SH-SY5Y (cell line): ENCODE measurements at regions not wholly inside any gene's neighbourhood (a gene's known extent, or its start where the extent isn't known, plus 50 kb on each side); places are given as distances from the start of the nearest gene placed in this dataset.

Experiments
- GATA2 ChIP-seq: IDR thresholded peaks from 2 replicates; pipeline ENCODE4 v1.6.1; 2011; ENCODE audit warnings: mild to moderate bottlenecking, low read depth, low read length
- GATA3 ChIP-seq: IDR thresholded peaks from 2 replicates; pipeline ENCODE4 v1.6.1; 2011; ENCODE audit warnings: low read depth, mild to moderate bottlenecking, low read length, moderate library complexity

GRCh38 chr12:42918443-42918842 lies 328.9 kb upstream of the PRICKLE1 start:
- no peak for TF ChIP-seq GATA3
- TF ChIP-seq GATA2 = no peak; the same call in 1 of the 2 replicates
